Aorta (tissue), 5 donors: ENCODE measurements at regions not wholly inside any gene's neighbourhood (a gene's known extent, or its start where the extent isn't known, plus 50 kb on each side); places are given as distances from the start of the nearest gene placed in this dataset.

Source experiments
- ATAC-seq: fragments of 200-7000 bp; cut with Tn5 transposase; one replicate; pipeline ENCODE4 v1.9.1; 2022; ENCODE audit warnings: moderate library complexity; ENCODE audit not compliant: low FRiP score
- DNase-seq, 2 donors: peaks; one replicate each; pipeline ENCODE4 v3.0.0-alpha.2; 2020
- H3K27ac ChIP-seq, 2 donors: one replicate each; pipeline ENCODE4 v1.5.1; 2013; ENCODE audit warnings: low read length in 2 of 2, mild to moderate bottlenecking in 2 of 2, moderate library complexity in 2 of 2, control low read depth in 1 of 2, inconsistent platforms in 1 of 2, low read depth in 1 of 2
- H3K27me3 ChIP-seq, 2 donors: one replicate each; pipeline ENCODE4 v1.6.1; 2013; ENCODE audit warnings: control low read depth in 1 of 2, low read length in 1 of 2, mild to moderate bottlenecking in 1 of 2, moderate library complexity in 1 of 2; ENCODE audit not compliant: insufficient read depth in 2 of 2, control insufficient read depth in 1 of 2
- H3K36me3 ChIP-seq, 2 donors: one replicate each; pipeline ENCODE4 v1.6.1; 2013; ENCODE audit warnings: control low read depth in 1 of 2, low read length in 1 of 2, mild to moderate bottlenecking in 1 of 2; ENCODE audit not compliant: insufficient read depth in 2 of 2, control insufficient read depth in 1 of 2
- H3K4me1 ChIP-seq, 2 donors: one replicate each; pipeline ENCODE4 v1.6.1; 2013; ENCODE audit warnings: low read length in 2 of 2, control low read depth in 1 of 2, mild to moderate bottlenecking in 1 of 2, moderate library complexity in 1 of 2; ENCODE audit not compliant: insufficient read depth in 2 of 2, control insufficient read depth in 1 of 2
- H3K4me3 ChIP-seq, 2 donors: one replicate each; pipeline ENCODE4 v1.5.1; 2013; ENCODE audit warnings: low read length in 2 of 2, control low read depth in 1 of 2, mild to moderate bottlenecking in 1 of 2
- H3K9me3 ChIP-seq: one replicate; pipeline ENCODE4 v1.6.1; 2013; ENCODE audit warnings: mild to moderate bottlenecking, low read length; ENCODE audit not compliant: control insufficient read depth
- WGBS, 2 donors: extraction: QIAGEN DNeasy Blood & Tissue Kit; methylation state at CpG; one replicate each; pipeline ENCODE4 v1.1.7; 2013; 5-methylcytosine and 5-hydroxymethylcytosine counted together
- intact Hi-C, 2 donors: fragments of 100-400 bp; cut with DNase I; formaldehyde crosslinking; loops; one replicate each; pipeline versions ENCODE4 v1.14.2 to v1.15.0; 2022
- donor health status: healthy with polysubstance abuse.
- donor health status: Bipolar disorder and iron deficiency.
- donor health status: DM: no; HTN: no; CAD: no.
- donor health status: DM: no; HTN: no; CAD: no.
- donor health status: DM: yes; HTN: yes; CAD: no.

- 8 to 11% methylated on average over 2 of the region's 2 CpGs for WGBS, 2 donors
- H3K27ac ChIP-seq, result no peak overlapping the region
- H3K27me3 ChIP-seq, result no peaks in the 10 kb centered on the region
- no peak overlapping the region for H3K4me3 ChIP-seq
- ATAC-seq, result no peak
- no peak for DNase-seq
- no peaks in the 10 kb centered on the region for H3K4me1 ChIP-seq
- no peaks in the 10 kb centered on the region for H3K9me3 ChIP-seq
- no peaks in the 10 kb centered on the region for H3K36me3 ChIP-seq
- intact Hi-C loops, result no loop called here
These were observed 203.0 kb upstream of the MIR17HG start for GRCh38 chr13:91144486-91144885.

- no peak overlapping the region for H3K27ac ChIP-seq
- H3K36me3 ChIP-seq, result no peaks in the 10 kb centered on the region
- no peak for DNase-seq
- ATAC-seq, result no peak
- no peaks in the 10 kb centered on the region for H3K9me3 ChIP-seq
- no peaks in the 10 kb centered on the region for H3K27me3 ChIP-seq
- intact Hi-C loops, result no loop called here
- 71 to 80% methylated on average over 2 of the region's 2 CpGs for WGBS, 2 donors
- no peaks in the 10 kb centered on the region for H3K4me1 ChIP-seq
- H3K4me3 ChIP-seq, result no peak overlapping the region
These were observed 201.8 kb upstream of the MIR17HG start for GRCh38 chr13:91145571-91146205.

GRCh38 chr13:91146601-91147000, 200.9 kb upstream of the MIR17HG start:
- H3K27ac ChIP-seq, result no peak overlapping the region
- H3K9me3 ChIP-seq, result no peaks in the 10 kb centered on the region
- H3K4me1 ChIP-seq, result no peaks in the 10 kb centered on the region
- ATAC-seq, result no peak
- no peaks in the 10 kb centered on the region for H3K36me3 ChIP-seq
- 29 to 30% methylated on average over 2 of the region's 2 CpGs for WGBS, 2 donors
- intact Hi-C loops, result no loop called here
- DNase-seq, result no peak
- H3K4me3 ChIP-seq, result no peak overlapping the region
- H3K27me3 ChIP-seq, result no peaks in the 10 kb centered on the region

- H3K27ac ChIP-seq, result no peak overlapping the region
- H3K4me1 ChIP-seq, result no peaks in the 10 kb centered on the region
- ATAC-seq, result no peak
- H3K36me3 ChIP-seq, result no peaks in the 10 kb centered on the region
- no peak overlapping the region for H3K4me3 ChIP-seq
- intact Hi-C loops, result no loop called here
- no peaks in the 10 kb centered on the region for H3K9me3 ChIP-seq
- DNase-seq, result no peak
- WGBS, 2 donors, result 86 to 93% methylated on average over 1 of the region's 1 CpG
- no peaks in the 10 kb centered on the region for H3K27me3 ChIP-seq
These were observed 199.4 kb upstream of the MIR17HG start for GRCh38 chr13:91148098-91148497.

- Histone ChIP-seq H3K36me3 (no peaks in the 10 kb centered on the region), H3K4me1 (no peaks in the 10 kb centered on the region), H3K27ac (no peak overlapping the region), H3K9me3 (no peaks in the 10 kb centered on the region), H3K4me3 (no peak overlapping the region), H3K27me3 (no peaks in the 10 kb centered on the region)
- intact Hi-C loops, result no loop called here
- ATAC-seq, result no peak
- DNase-seq, result no peak
These were observed 195.6 kb upstream of the MIR17HG start for GRCh38 chr13:91151921-91152320.

GRCh38 chr13:91153372-91153771, 194.1 kb upstream of the MIR17HG start:
- H3K4me3 ChIP-seq, result no peak overlapping the region
- no peak overlapping the region for H3K27ac ChIP-seq
- intact Hi-C loops, result no loop called here
- DNase-seq, result no peak
- H3K36me3 ChIP-seq, result no peaks in the 10 kb centered on the region
- H3K4me1 ChIP-seq, result no peaks in the 10 kb centered on the region
- ATAC-seq, result no peak
- no peaks in the 10 kb centered on the region for H3K27me3 ChIP-seq
- no peaks in the 10 kb centered on the region for H3K9me3 ChIP-seq

GRCh38 chr13:91154558-91155353, 192.7 kb upstream of the MIR17HG start:
- Histone ChIP-seq H3K4me1 (no peaks in the 10 kb centered on the region), H3K27ac (no peak overlapping the region), H3K36me3 (no peaks in the 10 kb centered on the region), H3K27me3 (no peaks in the 10 kb centered on the region), H3K9me3 (no peaks in the 10 kb centered on the region), H3K4me3 (no peak overlapping the region)
- no peak for DNase-seq
- ATAC-seq, result no peak
- 82 to 83% methylated on average over 6 of the region's 6 CpGs for WGBS, 2 donors
- intact Hi-C loops, result no loop called here

- WGBS, 2 donors, result 79 to 81% methylated on average over 5 of the region's 5 CpGs
- intact Hi-C loops, result no loop called here
- Histone ChIP-seq H3K9me3 (no peaks in the 10 kb centered on the region), H3K27me3 (no peaks in the 10 kb centered on the region), H3K36me3 (no peaks in the 10 kb centered on the region), H3K4me1 (no peaks in the 10 kb centered on the region), H3K4me3 (no peak overlapping the region), H3K27ac (no peak overlapping the region)
- no peak for ATAC-seq
- no peak for DNase-seq
These were observed 191.9 kb upstream of the MIR17HG start for GRCh38 chr13:91155512-91156114.
